ENCODE measurements at regions not wholly inside any gene's neighbourhood (a gene's known extent, or its start where the extent isn't known, plus 50 kb on each side); places are given as distances from the start of the nearest gene placed in this dataset.

- ATAC-seq (ENCODE audit: low read depth) (no peak), DNase-seq (no peak)
- intact Hi-C loops (cut with micrococcal nuclease), result no loop called here
- Histone ChIP-seq H2AFZ (ENCODE audit: insufficient read depth, low read depth, low read length, poor library complexity, severe bottlenecking) (no peak overlapping the region), H3K79me2 (ENCODE audit: control insufficient read depth, insufficient read depth, low read length) (no peaks in the 10 kb centered on the region), H4K20me1 (ENCODE audit: control insufficient read depth, insufficient read depth, low read length, poor library complexity, severe bottlenecking) (no peaks in the 10 kb centered on the region), H3K27ac (ENCODE audit: low read length in 2 of 2) (no peak overlapping the region), H3K4me1 (ENCODE audit: control insufficient read depth in 2 of 2, insufficient read depth in 2 of 2, low read length in 2 of 2) (no peaks in the 10 kb centered on the region), H3K27me3 (replicated peaks in 1 of 4; ENCODE audit: control extremely low read depth in 1 of 4, control insufficient read depth in 3 of 4, insufficient read depth in 4 of 4, low read length in 3 of 4) (no peaks in the 10 kb centered on the region), H3K36me3 (replicated peaks in 1 of 2; ENCODE audit: control extremely low read depth in 1 of 2, control insufficient read depth in 1 of 2, extremely low read depth in 1 of 2, insufficient read depth in 2 of 2, low read length in 1 of 2) (no peaks in the 10 kb centered on the region), H3K4me2 (replicated peaks; ENCODE audit: low read depth, low read length, poor library complexity, severe bottlenecking) (no peak overlapping the region), H3K4me3 (ENCODE audit: control extremely low read depth in 1 of 5, extremely low read depth in 1 of 5, insufficient read depth in 1 of 5, low read depth in 2 of 5, low read length in 4 of 5) (no peak overlapping the region), H3K9ac (ENCODE audit: low read length) (no peak overlapping the region), H3K9me3 (ENCODE audit: control extremely low read depth in 1 of 3, control insufficient read depth in 2 of 3, insufficient read depth in 1 of 3, low read length in 2 of 3) (no peaks in the 10 kb centered on the region)
- Mint-ChIP-seq H3K27me3 (no peaks in the 10 kb centered on the region), H3K9me3 (ENCODE audit: insufficient read depth) (no peaks in the 10 kb centered on the region), H3K27ac (no peak overlapping the region), H3K4me3 (no peak overlapping the region), H3K4me1 (no peaks in the 10 kb centered on the region)
- WGBS (ENCODE audit: insufficient coverage), result no CpG with 5 or more reads among the region's 2 CpGs
- POLR2A ChIA-PET, result no interaction called here
- TF ChIP-seq CTCF (IDR thresholded peaks at IDR 0.05) (no peak), EZH2 (IDR thresholded peaks at IDR 0.05; ENCODE audit: borderline replicate concordance, insufficient read depth, low read depth, low read length, poor library complexity, severe bottlenecking) (no peak)
- CTCF ChIA-PET, result no interaction called here
These were observed 281.0 kb downstream of the PDGFC start for GRCh38 chr4:156690572-156690971.

GRCh38 chr4:156686120-156686519, 285.5 kb downstream of the PDGFC start:
- no peak for DNase-seq
- H3K4me3 Mint-ChIP-seq, result no peak overlapping the region
- Histone ChIP-seq H3K9ac (ENCODE audit: low read length) (no peak overlapping the region), H3K4me2 (replicated peaks; ENCODE audit: low read depth, low read length, poor library complexity, severe bottlenecking) (no peak overlapping the region), H3K36me3 (replicated peaks in 1 of 2; ENCODE audit: control extremely low read depth in 1 of 2, control insufficient read depth in 1 of 2, extremely low read depth in 1 of 2, insufficient read depth in 2 of 2, low read length in 1 of 2) (no peaks in the 10 kb centered on the region), H3K4me1 (ENCODE audit: control insufficient read depth in 2 of 2, insufficient read depth in 2 of 2, low read length in 2 of 2) (no peaks in the 10 kb centered on the region), H3K27me3 (replicated peaks in 1 of 4; ENCODE audit: control extremely low read depth in 1 of 4, control insufficient read depth in 3 of 4, insufficient read depth in 4 of 4, low read length in 3 of 4) (no peaks in the 10 kb centered on the region), H3K27ac (ENCODE audit: low read length in 2 of 2) (no peak overlapping the region), H4K20me1 (ENCODE audit: control insufficient read depth, insufficient read depth, low read length, poor library complexity, severe bottlenecking) (no peaks in the 10 kb centered on the region), H3K79me2 (ENCODE audit: control insufficient read depth, insufficient read depth, low read length) (no peaks in the 10 kb centered on the region), H2AFZ (ENCODE audit: insufficient read depth, low read depth, low read length, poor library complexity, severe bottlenecking) (no peak overlapping the region), H3K9me3 (ENCODE audit: control extremely low read depth in 1 of 3, control insufficient read depth in 2 of 3, insufficient read depth in 1 of 3, low read length in 2 of 3) (no peaks in the 10 kb centered on the region), H3K4me3 (ENCODE audit: control extremely low read depth in 1 of 5, extremely low read depth in 1 of 5, insufficient read depth in 1 of 5, low read depth in 2 of 5, low read length in 4 of 5) (no peak overlapping the region)
- no peaks in the 10 kb centered on the region for H3K4me1 Mint-ChIP-seq
- H3K9me3 Mint-ChIP-seq (ENCODE audit: insufficient read depth), result no peaks in the 10 kb centered on the region
- CTCF ChIA-PET, result no interaction called here
- no CpG with 5 or more reads among the region's 3 CpGs for whole genome bisulfite sequencing (ENCODE audit: insufficient coverage)
- POLR2A ChIA-PET, result no interaction called here
- TF ChIP-seq CTCF (IDR thresholded peaks at IDR 0.05) (no peak), EZH2 (IDR thresholded peaks at IDR 0.05; ENCODE audit: borderline replicate concordance, insufficient read depth, low read depth, low read length, poor library complexity, severe bottlenecking) (no peak)
- ATAC-seq (ENCODE audit: low read depth), result no peak
- no peak overlapping the region for H3K27ac Mint-ChIP-seq
- intact Hi-C loops (cut with micrococcal nuclease), result no loop called here
- no peaks in the 10 kb centered on the region for H3K27me3 Mint-ChIP-seq

Measured in B cell (primary cell).